HFFc6 (cell line): ENCODE measurements at regions not wholly inside any gene's neighbourhood (a gene's known extent, or its start where the extent isn't known, plus 50 kb on each side); places are given as distances from the start of the nearest gene placed in this dataset.

Experiments used
- DNase-seq: peaks from one replicate; pipeline ENCODE4 v3.0.0-alpha.2; 2018
- H3K27ac Mint-ChIP-seq: 2 replicates; pipeline ENCODE4 v1.8.0; 2020; ENCODE audit warnings: mild to moderate bottlenecking, mixed read lengths
- H3K27me3 Mint-ChIP-seq: 2 replicates; pipeline ENCODE4 v1.8.0; 2021; ENCODE audit warnings: mild to moderate bottlenecking, moderate library complexity, mixed read lengths; ENCODE audit not compliant: insufficient read depth
- H3K36me3 Mint-ChIP-seq: 2 replicates; pipeline ENCODE4 v1.8.0; 2021; ENCODE audit warnings: low read depth, mixed read lengths
- H3K4me1 Mint-ChIP-seq: 2 replicates; pipeline ENCODE4 v1.8.0; 2020; ENCODE audit warnings: low read depth, mixed read lengths
- H3K4me3 Mint-ChIP-seq: 2 replicates; pipeline ENCODE4 v1.8.0; 2020; ENCODE audit warnings: mild to moderate bottlenecking, moderate library complexity, mixed read lengths
- H3K9me3 Mint-ChIP-seq: 2 replicates; pipeline ENCODE4 v1.8.0; 2020; ENCODE audit warnings: mild to moderate bottlenecking, mixed read lengths
- TF ChIP-seq, protein P1 (sequence below): fragments of 200-600 bp; sonication (generic); IDR thresholded peaks from 2 replicates; pipeline ENCODE4 v1.5.0; 2021; ENCODE audit warnings: antibody characterized with exemption, mild to moderate bottlenecking

DNA sequence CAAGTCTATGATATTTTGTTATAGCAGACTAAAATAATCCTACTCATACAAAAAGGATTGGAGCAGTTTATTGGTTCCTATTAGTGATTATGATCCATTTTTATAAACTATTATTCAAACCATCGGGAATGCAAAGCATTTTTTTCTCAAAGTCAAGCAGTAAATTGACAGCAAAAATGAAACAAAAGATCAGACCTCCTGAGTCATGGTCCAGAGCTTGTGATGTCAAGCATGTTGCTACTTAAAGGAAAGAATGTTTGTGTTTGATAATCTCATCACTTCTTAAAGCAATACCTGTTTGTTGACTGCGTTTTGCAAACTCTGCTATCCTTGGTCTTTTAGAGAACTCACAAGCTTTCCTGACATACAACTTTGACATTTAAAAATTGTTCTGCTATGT lies 204.4 kb downstream of the SAMD5 start:
- no peak for DNase-seq

DNA sequence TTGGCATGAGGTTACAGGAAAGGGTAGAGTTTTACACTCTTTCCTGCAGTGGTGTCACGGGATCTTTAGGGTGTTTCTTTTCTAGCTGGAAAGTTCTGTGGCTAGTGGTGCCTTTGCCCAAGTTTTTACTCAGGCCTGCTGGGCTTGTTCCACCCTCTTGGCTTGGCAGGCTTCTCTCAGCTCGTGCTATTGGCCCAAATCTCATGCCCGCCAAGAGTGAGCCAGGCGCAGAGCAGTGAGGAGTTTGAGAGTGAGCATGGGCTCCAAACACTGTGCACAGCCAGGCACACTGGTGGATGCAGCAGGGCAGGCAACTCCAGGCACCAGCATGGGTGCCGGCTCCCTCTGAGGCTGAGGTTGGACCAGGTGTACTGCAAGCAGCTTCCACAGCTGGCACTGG lies 206.5 kb downstream of the SAMD5 start:
- Mint-ChIP-seq H3K9me3 (peaks cover 54% of the 10 kb centered on the region), H3K4me3 (no peak overlapping the region), H3K36me3 (peaks cover 5% of the 10 kb centered on the region; the same call in 1 of the 2 replicates), H3K27ac (no peak overlapping the region), H3K4me1 (no peaks in the 10 kb centered on the region), H3K27me3 (peaks cover 4% of the 10 kb centered on the region)
- no peak for DNase-seq
- TF ChIP-seq, protein P1, sequence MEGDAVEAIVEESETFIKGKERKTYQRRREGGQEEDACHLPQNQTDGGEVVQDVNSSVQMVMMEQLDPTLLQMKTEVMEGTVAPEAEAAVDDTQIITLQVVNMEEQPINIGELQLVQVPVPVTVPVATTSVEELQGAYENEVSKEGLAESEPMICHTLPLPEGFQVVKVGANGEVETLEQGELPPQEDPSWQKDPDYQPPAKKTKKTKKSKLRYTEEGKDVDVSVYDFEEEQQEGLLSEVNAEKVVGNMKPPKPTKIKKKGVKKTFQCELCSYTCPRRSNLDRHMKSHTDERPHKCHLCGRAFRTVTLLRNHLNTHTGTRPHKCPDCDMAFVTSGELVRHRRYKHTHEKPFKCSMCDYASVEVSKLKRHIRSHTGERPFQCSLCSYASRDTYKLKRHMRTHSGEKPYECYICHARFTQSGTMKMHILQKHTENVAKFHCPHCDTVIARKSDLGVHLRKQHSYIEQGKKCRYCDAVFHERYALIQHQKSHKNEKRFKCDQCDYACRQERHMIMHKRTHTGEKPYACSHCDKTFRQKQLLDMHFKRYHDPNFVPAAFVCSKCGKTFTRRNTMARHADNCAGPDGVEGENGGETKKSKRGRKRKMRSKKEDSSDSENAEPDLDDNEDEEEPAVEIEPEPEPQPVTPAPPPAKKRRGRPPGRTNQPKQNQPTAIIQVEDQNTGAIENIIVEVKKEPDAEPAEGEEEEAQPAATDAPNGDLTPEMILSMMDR: no peak

More for the DNA sequence above, 204.4 kb downstream of the SAMD5 start:
- Mint-ChIP-seq H3K36me3 (peaks cover 5% of the 10 kb centered on the region; the same call in 1 of the 2 replicates), H3K27me3 (peaks cover 4% of the 10 kb centered on the region), H3K27ac (no peak overlapping the region), H3K9me3 (peaks cover 58% of the 10 kb centered on the region), H3K4me3 (no peak overlapping the region), H3K4me1 (no peaks in the 10 kb centered on the region)
- TF ChIP-seq, protein P1: no peak

DNA sequence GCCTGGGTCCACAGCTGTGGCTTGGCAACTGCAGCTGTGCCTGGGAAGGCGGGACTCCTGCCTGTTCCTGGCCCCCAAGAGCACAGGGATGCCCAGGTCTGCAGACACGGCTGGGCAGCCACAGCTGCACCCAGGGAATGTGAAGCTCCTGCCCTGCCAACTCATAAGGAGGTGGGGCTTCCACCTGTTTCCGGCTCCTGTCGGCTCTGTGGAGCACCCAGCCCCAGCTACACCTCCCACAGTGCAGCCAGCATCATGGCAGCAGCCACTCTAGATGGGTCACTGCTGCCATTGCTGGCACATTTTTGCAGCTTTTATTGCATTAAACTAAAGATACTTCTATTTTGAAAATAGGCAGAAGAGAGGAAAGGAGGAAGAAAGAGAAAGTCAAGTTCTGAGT lies 207.9 kb downstream of the SAMD5 start:
- TF ChIP-seq, protein P1: no peak
- Mint-ChIP-seq H3K4me1 (no peaks in the 10 kb centered on the region), H3K27me3 (peaks cover 4% of the 10 kb centered on the region), H3K9me3 (peaks cover 41% of the 10 kb centered on the region), H3K4me3 (no peak overlapping the region), H3K27ac (no peak overlapping the region), H3K36me3 (peaks cover 5% of the 10 kb centered on the region; the same call in 1 of the 2 replicates)
- no peak for DNase-seq

DNA sequence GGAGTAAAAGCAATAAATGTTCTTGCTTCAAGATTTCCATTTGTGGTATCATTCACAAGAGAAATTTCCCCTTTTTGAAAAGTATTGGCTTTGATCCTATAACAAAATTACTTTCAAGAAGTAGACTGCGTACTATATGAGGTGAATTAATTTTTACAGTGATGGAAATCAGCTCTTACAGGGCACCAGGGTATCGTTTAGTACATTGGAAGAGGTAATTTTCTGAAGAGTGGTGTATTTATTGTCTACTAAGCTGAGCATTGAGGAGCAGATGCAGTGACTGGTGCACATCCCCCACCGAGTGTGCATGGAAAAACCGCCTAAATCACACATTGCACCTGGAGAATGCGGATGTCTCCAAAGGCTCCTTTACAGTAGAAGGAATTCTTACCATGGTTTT lies 209.5 kb downstream of the SAMD5 start:
- H3K4me1 Mint-ChIP-seq: no peaks in the 10 kb centered on the region
- no peak for DNase-seq
- no peak overlapping the region for H3K4me3 Mint-ChIP-seq
- TF ChIP-seq, protein P1: no peak
- peaks cover 4% of the 10 kb centered on the region for H3K27me3 Mint-ChIP-seq
- peaks cover 5% of the 10 kb centered on the region; the same call in 1 of the 2 replicates for H3K36me3 Mint-ChIP-seq
- H3K27ac Mint-ChIP-seq: no peak overlapping the region
- peaks cover 45% of the 10 kb centered on the region for H3K9me3 Mint-ChIP-seq

DNA sequence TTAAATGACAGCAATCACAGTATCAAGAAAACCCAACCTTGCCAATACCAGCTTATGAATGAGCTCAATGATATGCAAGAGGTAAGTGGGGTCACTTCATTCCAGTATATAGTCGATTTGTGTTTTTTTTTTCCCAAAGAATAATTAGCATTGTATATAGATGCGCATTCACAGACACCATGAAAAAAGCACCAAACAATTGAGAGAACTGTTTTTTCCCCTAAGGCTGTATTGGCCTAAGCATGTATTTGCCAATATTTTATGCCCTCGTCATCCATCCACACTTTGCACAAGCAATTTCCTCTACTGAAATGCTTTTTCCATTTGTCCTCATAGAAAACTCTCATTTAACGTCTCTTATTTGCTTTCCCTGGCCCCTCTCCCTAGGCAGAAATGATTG lies 213.7 kb downstream of the SAMD5 start:
- no peak overlapping the region for H3K27ac Mint-ChIP-seq
- DNase-seq: no peak
- TF ChIP-seq, protein P1: no peak
- no peaks in the 10 kb centered on the region; the same call in 1 of the 2 replicates for H3K27me3 Mint-ChIP-seq
- H3K4me3 Mint-ChIP-seq: no peak overlapping the region
- H3K9me3 Mint-ChIP-seq: peaks cover 54% of the 10 kb centered on the region
- H3K36me3 Mint-ChIP-seq: no peaks in the 10 kb centered on the region
- no peaks in the 10 kb centered on the region for H3K4me1 Mint-ChIP-seq

DNA sequence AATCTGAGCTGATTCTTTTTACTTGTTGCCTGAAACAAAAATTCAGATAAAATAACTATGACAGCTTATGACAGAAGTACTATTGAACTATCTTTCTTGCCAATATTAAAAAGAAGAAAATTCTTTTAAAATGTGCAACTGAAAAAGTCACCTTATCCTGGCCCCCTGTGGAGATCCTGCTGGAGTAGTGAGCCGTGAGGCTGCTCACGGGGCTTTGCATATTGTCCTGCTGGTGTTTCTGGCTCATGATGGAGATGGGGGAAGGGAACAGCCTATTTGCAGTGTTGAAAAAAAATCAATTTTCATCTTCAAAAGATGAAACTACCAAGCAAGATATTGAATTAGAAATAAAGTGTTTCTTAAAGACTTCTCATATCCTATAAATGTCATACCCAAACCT lies 216.0 kb downstream of the SAMD5 start:
- TF ChIP-seq, protein P1: no peak
- Mint-ChIP-seq H3K36me3 (no peaks in the 10 kb centered on the region), H3K27ac (no peak overlapping the region), H3K27me3 (no peaks in the 10 kb centered on the region; the same call in none of the 2 replicates), H3K4me1 (no peaks in the 10 kb centered on the region), H3K4me3 (no peak overlapping the region), H3K9me3 (peaks cover 50% of the 10 kb centered on the region)
- DNase-seq: no peak
